HG02870 (cell line): ENCODE measurements at regions not wholly inside any gene's neighbourhood (a gene's known extent, or its start where the extent isn't known, plus 50 kb on each side); places are given as distances from the start of the nearest gene placed in this dataset.

ENCODE experiments used
- ATAC-seq: cut with Tn5 transposase; IDR thresholded peaks from one replicate; pipeline ENCODE4 v1.9.1; 2021; ENCODE audit warnings: mild to moderate bottlenecking, moderate library complexity; ENCODE audit not compliant: unreplicated experiment

DNA sequence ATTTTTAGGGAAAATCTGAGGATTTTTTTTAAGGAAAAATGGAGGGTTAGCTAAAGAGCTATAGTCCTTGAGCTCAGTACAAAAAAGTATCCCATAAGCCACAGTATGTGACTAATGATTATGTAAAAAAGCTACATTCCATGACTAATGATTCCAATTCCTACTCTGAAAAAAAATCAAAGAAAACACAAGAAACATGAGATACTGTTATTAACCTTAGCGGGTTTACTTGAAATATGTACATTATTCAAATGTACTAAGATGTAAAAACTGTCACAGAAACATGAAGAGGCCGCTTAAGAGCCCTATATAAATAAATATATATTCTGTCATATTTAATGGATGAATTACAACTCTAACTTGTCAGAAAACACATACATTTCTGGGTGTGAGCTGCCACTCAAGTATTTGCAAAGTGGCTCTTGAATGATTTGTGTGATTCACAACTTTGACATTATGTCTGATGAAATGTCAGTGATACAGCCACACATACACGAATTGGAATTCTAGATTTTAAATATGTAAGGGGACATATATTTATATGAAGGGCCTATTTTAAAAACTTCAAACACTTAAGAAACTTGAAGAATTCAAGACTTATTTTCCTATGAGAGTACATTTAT, 518.7 kb upstream of the SUCLG2 start:
- no peak for ATAC-seq

DNA sequence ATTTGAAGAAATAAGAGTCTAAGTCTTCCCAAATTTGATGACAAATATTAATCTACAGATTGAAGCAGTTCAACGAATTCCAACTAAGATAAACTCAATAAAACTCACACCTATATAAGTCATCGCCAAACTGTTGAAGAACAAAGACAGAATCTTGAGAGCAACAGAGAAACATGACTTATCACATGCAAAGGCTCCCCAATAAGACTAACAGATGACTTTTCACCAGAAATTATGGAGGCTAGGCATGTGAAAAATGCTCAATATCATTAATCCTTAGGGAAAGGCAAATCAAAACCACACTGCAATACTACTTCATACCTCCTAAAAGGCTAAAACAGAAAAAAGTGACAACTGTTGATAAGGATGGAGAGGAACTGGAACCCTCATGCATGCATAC, 517.6 kb upstream of the SUCLG2 start:
- ATAC-seq: no peak

DNA sequence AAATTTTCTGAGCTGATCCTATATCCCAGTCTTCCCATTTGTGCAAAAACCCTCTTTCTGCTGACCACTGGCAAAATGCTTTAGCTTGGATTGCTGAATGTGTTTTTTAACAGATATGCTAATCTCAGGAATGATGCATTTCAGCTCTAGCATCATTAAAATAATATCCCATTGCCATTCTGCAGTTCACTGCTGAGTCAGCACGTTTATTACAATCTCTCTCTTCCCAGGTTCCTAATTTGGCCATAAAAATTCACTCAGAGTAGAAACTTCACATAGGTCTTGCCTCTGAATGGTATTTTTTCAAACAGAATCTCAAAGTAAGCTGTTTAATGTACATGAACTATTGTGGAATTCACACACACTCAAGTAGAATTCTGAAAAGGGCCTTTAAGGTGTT, 509.6 kb upstream of the SUCLG2 start:
- ATAC-seq: no peak

DNA sequence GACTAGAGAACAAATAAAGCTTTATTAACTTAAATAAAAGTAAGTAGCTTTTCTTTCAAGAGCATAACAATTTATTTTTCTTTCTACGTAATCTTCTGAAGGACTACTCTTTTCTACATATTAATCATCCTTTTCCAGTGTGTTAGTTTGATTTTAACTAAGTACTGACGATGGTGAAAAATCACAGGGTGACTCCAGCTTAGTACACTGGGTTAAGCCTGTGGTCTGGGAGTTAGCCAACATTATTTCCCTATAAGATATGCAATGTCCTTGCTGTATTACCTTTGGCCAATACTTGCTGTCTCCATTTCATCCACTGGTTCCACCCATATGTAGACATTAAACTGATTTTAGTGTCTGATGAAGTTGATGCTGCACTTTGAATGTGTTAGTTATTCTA, 508.6 kb upstream of the SUCLG2 start:
- ATAC-seq: no peak

DNA sequence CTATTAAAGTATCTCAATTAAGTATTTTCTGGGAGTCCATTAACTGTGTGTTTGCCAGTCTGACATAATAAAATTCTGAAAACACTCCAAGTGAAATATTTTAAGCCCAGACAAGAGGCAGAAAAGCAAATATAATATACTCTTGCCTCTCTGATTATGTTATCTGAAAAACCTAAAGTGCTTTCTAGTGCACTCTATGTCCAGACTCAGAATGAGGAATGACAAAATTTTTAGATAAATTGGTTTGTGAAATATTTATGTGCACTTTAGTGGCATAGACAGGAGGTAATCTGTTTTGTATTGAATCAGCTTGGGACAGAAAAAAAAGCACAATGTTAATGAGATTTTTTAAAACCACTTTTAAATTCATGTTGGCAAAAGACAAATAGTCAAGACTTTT, 508.2 kb upstream of the SUCLG2 start:
- ATAC-seq: no peak

DNA sequence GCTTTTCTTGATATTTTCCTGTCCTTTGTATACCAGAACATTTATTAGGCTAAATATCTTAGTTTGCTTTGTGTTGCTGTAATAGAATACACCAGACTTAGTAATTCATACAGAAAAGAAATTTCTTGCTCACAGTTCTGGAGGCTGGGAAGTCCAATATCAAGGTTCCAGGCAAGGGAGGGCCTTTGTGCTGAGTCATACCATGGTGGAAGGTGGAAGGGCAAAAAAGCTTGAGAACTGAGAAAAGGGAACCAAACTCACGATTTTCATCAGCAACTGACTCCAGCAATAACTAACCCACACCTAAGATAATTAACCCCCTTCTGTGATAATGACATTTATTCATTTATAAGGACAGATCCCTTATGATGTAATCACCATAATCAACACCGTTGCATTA, 496.9 kb upstream of the SUCLG2 start:
- no peak for ATAC-seq

DNA sequence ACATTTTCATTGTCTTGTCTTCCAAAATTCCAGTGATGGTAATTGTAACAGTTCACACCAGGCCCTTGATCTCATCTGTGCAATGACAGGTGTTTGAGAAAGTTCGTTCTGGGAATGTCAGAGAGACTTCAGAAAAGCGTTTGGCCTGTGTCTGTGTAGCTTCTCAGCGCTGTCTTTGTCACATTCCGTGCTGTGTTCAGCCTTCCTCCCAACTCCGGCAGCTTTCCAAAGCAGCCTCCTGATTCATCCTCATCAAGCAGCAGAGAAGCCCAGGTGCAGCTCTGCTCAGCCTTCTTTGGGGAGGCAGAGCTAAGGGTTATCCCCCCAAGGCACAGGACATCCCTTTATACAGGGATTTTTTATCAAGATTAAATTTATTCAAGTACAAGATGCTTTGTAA, 494.0 kb upstream of the SUCLG2 start:
- no peak for ATAC-seq

DNA sequence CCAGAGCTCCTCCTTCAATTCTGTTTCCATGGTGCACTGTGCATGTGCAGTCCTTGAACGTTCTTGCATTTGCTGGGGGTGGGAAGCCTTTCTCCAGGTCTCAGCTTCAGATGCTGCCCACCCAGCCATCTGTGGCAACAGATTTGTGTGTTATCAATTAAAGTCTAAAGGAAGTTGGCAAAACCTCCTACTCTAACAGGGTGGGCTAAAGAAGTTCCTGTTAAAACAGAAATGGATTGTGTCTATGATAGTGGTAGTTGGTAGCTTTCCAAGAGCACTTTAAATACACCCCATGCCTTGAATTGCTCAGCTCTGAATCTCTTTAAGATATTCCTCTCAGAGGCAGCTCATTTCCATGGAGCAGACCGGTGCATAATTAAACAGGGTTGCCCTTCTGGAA, 488.0 kb upstream of the SUCLG2 start:
- ATAC-seq: no peak

DNA sequence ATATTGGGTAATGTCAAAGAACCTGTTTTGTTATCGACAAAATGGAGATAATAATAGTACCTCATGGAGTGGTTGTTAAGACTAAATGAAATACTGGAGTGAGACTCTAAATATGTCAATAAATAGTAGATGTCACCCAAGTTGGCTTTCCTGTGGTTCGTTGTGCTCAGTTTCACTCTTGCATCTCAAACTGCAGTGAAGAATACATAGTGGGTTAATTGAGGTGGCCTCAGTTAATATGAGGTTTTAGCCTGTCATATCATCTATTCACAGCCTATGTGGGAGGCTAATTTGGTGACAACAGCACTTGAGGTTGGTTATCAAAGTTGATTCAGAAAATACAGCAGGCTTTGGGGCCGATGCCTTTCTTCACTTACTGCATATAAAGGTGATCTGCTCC, 485.5 kb upstream of the SUCLG2 start:
- no peak for ATAC-seq

DNA sequence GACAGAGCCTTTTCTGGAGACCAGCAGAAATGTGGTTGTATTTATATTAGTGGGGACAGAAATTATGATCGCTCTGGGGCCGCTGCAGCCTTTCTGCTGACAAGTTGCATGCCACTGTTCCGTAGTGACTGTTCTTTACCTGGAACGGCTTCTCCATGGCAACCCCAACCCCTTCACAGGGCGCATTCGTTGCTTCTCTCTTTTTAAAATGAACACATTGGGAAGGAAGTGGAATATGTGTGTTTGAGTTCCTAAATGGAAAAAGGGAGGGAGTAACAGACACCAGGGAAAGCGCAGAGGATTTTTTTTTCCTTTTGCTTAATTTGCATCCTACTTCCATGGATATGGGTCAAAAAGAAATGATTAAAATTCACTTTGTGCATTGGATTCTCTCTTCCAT, 482.0 kb upstream of the SUCLG2 start:
- no peak for ATAC-seq

DNA sequence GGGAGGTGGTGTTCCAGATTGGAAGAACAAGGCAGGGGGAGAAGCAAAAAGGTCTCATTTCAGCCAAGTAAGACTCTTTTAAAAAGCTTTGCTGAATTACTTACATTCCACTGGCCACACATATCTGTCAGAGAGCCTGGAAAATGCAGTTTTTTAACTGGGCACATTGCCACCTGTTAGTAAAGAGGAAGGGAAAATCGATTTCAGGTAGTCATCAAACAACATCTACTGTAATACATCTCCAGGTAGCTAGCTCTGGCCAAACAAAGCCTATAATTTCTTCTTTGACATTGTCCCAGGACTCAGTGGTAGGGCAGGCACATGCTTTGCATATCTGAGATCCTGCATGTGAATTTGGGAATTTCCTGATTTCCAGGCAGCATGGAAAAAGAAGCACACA, 480.7 kb upstream of the SUCLG2 start:
- ATAC-seq: no peak

DNA sequence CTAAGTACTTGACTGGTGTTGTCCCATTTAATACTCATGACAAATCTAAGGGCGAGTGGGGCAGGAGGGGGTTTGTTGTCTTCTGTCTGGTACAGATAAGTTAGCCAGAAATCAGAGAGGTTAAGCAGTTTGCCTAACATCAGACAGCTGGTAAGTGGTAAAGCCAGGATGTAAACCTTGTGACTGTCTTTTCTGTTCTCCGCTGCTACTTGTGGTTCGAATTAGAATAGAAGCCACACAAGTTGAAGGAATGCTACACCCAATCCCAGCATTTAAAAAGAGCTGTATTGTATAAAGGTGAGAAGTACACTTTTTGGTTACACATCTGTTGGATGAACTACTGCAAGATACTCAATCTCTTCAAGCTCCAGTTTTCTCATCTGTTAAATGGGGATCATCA, 474.7 kb upstream of the SUCLG2 start:
- no peak for ATAC-seq

DNA sequence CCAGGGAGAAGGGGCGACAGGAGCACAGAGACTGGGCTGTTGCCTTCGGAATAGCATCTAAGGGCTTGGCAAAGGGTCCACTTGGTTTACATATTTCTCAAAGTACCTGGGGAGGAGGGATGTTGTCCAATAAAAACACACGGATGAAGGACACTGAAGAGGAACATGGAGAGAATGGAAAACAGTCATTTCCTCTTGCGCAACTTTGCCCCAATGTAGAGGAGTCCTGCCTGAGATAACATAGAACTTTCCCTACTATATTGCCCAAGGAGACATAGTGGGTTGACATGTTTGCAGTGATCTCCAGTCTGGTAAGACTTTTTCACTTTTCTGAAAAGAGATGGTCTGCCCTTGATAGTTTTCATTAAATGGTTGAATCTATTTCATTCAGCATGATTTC, 468.8 kb upstream of the SUCLG2 start:
- no peak for ATAC-seq

DNA sequence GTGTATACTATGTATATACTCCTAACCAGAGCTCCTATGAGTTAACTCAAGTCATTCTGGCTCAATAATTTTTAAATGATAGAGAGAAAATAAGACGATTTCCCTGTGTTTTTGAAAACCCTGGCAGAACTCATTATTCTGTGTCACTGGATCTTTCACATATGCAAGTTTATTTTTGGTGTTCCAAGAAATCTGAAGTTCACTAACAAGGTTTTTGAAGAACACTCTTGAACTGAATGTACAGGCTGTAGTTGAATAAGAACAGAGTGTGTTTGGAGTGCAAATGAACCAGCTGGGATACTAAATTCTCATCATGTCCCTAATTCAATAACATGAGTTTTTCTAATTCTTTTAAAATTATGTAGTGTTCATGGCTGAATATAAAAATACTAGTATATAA, 466.9 kb upstream of the SUCLG2 start:
- ATAC-seq: no peak

DNA sequence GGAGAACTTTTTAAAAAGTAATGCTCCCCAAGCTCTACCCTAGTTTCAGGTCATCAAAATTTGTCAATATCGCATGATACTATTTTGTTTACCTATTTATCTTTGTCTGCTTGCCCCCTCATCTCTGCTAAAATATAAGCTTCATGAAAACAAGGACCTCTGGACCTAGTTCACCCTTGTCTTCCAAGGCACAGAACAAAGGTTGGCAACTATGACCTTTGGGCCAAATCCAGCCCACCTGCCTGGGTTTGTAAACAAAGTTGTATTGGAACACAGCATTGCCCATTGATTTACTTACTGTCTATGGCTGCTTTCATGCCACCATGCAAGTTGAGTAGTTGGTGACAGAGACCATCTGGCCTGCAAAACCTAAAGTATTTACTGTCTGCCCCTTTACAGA, 462.2 kb upstream of the SUCLG2 start:
- ATAC-seq: no peak

DNA sequence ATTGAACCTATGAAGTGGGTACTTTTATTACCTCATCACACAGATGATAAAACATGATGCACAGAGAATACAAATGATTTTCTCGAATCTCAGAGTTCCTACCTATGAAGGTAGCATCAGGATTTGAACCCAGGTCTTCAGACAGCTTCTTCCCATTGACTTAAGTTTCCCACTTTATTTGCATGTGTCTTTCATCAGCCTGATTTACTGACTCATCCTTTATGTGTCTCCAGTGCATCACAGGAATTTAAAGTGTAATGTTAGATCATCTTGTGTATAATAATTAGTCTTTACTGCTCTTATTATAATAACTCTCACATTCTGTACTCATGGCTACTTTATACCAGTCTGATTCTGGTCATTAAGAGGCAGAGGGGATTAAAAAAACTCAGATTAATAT, 449.4 kb upstream of the SUCLG2 start:
- no peak for ATAC-seq

DNA sequence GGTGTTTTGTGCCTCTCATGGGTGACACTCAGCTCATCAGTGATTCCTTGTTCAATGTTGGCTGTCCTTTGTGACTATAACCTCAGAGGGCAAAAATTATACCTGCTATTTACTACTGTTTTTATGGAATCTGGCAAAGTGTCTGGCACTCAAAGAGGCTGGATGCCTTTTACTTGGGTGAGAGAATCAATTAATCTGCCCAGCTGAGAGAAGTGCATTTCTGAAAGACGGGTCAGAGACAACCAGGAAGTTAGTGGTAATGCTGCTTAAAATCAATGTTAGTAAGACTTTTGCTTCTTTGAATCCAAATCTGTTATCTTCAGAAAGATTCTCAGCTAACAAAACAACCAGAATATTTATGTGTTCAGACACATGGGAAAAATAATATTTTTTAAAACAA, 436.2 kb upstream of the SUCLG2 start:
- no peak for ATAC-seq

DNA sequence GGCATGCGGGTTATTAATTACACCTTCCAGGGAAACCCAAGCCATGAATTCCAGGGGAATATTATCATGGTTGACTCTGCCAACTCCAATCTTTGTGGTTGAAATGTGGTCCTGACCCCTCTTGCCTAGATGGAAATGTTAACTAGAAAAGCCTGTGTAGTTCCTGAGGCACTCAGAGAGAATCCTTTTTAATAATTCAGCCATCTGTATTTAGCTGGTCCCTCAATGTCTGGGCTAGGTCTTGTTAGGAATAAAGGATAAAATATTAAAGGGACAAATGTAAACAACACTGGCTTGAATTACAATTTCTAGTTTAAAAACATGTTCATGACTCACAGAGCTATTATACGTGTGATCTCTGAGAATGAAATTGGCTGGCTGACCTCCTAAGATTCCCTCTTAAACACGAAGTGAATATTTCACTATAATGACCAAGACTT, 435.2 kb upstream of the SUCLG2 start:
- no peak for ATAC-seq

DNA sequence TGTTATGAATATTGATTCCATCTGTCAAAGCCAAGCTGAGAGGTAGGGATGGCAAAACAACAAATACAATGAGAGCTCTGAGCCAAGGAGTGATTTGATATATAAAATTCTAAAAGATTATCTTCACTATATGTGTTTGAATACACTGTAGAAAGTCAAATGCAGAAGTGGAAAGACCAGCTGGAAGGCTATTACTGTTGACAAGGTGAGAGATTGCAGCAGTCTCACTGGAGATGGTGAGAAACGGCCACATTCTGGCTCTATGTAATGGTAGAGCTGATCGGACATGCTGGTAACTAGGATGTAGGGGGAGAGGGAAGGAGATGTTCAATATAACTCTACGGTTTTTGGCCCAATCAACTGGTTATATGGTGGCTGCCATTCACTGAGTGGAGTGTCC, 434.2 kb upstream of the SUCLG2 start:
- no peak for ATAC-seq

DNA sequence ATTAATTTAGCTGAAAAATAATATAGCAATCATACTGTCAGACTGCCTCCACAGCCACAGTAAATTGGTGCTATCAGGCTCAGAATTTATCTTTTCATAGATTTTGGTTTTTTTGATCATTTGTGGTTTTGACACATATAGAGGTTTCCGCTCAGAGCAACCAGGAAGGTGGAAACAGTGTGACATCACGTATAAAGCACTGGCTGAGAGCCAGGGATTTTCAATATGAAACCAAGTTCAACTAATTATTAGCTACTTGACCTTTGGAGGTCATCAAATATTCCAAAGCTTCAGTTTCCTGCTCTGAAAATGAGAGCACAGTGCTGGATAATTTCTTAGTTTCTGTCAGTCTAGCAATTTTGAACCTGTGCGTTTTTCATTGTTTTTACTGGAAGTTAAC, 433.8 kb upstream of the SUCLG2 start:
- ATAC-seq: no peak

DNA sequence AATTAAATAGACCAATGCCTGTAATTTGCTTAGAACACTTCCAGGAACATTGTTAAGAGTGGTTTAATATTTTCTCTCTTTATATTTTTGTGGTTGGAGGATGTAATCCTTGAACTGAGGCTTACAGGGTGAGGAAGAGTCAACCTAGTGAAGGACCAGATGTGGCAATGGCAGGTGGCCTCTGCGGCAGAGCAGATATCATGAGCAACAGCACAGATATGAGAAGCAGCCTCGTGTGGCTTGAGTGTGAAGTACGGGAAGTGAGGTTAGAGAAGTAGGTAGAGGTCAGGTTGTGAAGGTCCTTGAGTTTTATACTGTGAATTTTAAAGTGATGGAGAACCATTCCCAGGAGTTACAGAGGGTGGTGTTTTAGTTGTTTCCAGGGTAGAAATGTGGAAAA, 417.6 kb upstream of the SUCLG2 start:
- no peak for ATAC-seq

DNA sequence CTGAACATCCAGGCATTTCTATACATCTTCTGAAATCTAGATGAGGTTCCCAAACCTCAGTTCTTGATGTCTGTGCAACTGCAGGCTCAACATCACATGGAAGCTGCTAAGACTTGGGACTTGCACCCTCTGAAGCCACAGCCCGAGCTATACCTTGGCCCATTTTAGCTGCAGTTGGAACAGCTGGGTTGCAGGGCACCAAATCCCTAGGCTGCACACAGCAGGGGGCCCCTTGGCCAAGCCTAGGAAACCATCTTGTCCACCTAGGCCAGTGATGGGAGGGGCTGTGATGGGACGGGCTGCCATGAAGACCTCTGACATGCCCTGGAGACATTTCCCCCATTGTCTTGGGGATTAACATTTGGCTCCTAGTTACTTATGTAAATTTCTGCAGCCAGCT, 415.8 kb upstream of the SUCLG2 start:
- no peak for ATAC-seq

DNA sequence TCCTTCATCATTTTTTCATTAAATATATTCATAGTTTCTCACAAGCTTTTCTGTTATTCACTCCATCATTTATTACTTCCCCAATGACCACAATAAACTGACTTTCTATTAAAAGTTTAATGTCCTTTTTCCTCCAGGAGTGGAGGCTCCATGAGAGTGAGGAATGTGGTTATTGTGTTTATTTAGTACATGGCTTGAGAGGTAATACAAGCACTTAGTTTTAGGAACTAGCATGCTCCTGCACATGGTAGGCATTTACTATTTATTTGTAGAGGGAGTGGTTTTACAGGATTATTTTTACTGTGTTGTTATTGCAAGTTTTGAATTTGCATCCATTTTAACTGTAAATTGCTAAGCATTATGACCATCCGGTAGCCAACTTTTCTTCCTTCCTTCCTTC, 412.9 kb upstream of the SUCLG2 start:
- no peak for ATAC-seq

DNA sequence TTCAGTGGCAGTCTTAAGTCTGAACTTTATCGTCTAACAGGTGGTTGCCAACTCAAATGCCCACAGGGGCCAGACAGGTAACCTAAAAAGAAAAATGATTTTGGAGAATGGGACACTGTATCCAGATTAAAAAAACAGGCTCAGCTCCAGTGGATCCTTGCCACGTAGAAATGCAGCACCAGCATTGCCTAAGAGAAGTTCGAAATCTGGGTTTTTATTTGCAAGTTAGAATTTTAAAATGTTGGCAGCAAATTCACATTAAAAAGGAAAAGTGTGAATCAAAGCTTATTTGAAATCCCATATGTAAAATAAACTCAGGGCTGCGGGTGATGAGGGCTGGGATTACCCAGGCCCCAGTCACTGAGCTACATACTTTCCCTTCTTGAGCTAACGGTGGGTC, 408.5 kb upstream of the SUCLG2 start:
- no peak for ATAC-seq
